Activated CD8-positive, alpha-beta memory T cell treated with anti-CD3 and anti-CD28 coated beads for 36 hours (primary cell): ENCODE measurements at regions not wholly inside any gene's neighbourhood (a gene's known extent, or its start where the extent isn't known, plus 50 kb on each side); places are given as distances from the start of the nearest gene placed in this dataset.

ENCODE experiments used
- CTCF ChIA-PET: fragments of 350-600 bp; sonication (Branson Sonifier 250); formaldehyde crosslinking; loops from one replicate; lab custom pipeline; 2021; ENCODE audit warnings: antibody characterized with exemption; lab: Charles Lee
- POLR2A ChIA-PET: fragments of 350-600 bp; sonication (Branson Sonifier 250); formaldehyde crosslinking; loops from one replicate; lab custom pipeline; 2021; ENCODE audit warnings: antibody characterized with exemption; lab: Charles Lee

DNA sequence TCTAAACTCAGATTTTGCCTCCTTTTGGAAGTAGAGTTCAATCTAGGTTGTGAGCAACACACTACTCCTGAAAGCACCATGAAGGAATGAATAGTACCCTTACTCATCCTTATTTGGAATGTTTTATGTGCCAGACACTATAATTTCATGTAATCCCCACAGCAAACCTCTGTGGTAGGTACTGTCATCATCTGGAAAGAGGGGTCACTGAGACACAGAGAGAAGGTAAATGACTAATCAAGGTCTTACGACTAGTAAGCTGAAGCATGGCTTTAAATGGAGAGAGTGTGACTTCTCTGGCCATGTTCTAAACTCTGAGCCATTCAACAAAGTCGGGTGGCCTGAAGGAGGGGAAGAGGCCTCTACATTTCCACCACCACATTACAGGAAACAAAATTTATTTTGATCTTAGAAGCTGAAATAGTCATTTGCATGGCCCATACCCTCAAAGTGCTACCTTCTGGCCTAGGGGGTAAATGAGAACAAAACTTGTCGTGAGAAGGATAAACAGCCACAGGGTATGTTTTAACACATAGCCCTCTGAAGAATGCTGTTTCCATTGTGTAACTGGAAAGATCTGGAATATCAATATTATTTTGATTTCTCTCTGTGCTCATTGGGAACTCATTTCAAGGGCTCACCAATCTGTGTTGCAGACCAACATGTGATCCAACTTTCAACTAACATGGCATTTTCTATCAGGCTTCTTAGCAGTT is 180.8 kb upstream of the RFC3 start:
- ChIA-PET POLR2A (no interaction called here), CTCF (interaction anchor here (1.5 kb wide), 1 partner anchor 41 kb away, joined by 5 read pairs; no protein-coding TSS in a partner anchor)

DNA sequence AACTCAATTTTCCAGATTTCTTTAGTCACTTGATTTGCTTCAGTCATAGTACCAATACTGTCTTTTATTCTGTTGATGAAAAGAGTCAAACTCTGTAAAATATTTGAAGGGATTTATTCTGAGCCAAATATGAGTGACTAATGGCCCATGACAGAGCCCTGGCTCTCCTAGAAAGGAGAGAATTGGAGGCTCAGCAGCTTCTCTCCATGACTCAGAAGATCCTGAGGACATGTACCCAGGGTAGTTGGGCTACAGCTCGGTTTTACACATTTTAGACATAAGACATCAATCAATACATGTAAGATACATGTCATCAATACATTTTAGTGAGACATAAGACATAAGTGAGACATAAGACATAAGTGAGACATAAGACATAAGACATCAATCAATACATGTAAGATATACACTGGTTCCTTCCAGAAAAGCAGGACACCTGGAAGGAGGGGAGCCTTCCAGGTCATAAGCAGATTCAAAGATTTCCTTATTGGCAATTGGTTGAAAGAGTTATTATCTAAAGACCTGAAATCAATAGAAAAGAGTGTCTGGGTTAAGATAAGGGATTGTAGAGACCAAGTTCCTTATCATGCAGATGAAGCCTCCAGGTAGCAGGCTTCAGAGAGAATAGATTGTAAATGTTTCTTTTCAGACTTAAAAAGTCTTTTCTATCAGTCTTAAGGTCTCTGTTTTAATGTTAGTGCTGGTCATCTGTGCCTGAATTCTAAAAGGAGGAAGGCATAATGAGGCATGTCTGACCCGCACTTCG is 179.8 kb upstream of the RFC3 start:
- POLR2A ChIA-PET = interaction anchor here (0.5 kb wide), 1 partner anchor 40 kb away, joined by 5 read pairs; no protein-coding TSS in a partner anchor
- CTCF ChIA-PET = interaction anchor here (1.5 kb wide), 1 partner anchor 40 kb away, joined by 5 read pairs; no protein-coding TSS in a partner anchor

GRCh38 chr13:33639158-33639557 is 178.8 kb upstream of the RFC3 start:
- ChIA-PET POLR2A (no interaction called here), CTCF (no interaction called here)

DNA sequence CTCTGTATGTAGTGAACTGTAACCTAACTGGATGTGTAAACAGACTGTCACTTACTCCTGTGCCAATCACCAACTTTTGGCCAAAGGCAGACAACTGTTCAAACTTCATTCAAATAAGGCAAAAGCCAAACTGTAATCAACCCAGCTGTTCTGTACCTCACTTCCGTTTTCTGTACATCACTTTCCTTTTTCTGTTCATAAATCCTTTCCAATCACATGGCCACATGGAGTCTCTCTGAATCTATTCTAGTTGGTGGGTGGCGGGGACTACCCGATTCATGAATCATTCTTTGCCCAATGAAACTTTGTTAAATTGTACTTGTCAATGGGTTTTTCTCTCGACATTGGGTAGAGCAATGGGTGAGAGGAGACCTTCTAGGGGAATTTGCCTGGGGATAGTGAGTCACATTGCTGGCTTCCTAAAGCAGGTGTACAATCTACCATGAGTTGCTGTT is 178.3 kb upstream of the RFC3 start:
- CTCF ChIA-PET = interaction anchor here (0.9 kb wide), 1 partner anchor 12 kb away, joined by 3 read pairs; no protein-coding TSS in a partner anchor
- POLR2A ChIA-PET = interaction anchor here (0.8 kb wide), 1 partner anchor 40 kb away, joined by 3 read pairs; no protein-coding TSS in a partner anchor

DNA sequence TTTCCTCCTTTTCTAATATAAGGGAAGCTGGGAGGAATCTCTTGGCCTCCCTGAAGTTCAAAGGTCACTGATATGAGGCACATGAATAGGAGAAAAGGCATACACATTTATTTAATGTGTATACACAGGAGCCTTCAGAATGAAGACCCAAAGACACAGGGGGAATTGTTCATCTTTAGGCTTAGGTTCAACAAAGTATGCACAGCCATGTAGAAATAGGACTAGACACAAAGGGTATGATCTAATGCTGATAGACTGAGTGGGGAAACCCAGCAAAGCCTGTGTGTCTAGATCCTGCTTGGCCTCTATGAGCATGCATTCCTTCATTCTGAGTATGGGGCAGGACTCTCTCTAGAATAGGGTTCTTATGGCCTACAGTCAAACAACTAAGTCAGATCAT is 177.1 kb upstream of the RFC3 start:
- POLR2A ChIA-PET = no interaction called here

DNA sequence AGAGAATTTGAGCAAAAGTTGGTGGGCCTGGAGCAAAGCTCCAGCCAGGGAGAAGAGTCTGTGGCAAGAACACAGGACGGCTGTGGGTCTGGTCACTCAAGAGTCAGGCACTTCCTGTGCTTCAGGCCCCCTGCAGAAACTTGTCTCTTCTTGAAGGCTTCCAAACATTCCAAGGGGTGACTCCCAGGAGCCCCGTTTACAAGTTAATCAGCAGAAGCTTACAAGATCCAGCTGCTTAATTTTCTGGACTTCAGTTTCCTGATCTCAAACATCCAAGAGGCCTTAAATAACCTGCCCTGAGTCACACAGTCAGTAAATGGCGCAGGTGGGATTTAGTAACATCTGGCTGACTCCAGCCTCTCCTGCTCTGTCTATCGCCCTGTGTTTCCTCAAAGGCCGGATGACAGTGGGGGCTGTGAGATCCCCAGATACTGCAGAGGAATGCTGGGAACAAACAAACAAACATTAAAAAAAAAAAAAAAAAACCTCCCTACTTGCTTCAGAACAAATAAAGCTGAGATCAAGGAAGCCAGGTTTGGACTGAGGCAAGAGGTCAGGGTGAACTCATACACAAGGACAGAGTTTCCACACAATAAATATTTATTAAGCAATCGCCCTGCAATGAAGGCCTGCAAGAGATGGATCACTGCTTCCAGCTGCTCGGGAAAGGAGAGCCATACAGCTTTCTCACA is 175.4 kb upstream of the RFC3 start:
- ChIA-PET POLR2A (interaction anchor here (0.6 kb wide), 1 partner anchor 30 kb away, joined by 3 read pairs; no protein-coding TSS in a partner anchor), CTCF (interaction anchor here (0.7 kb wide), 1 partner anchor 80 kb away, joined by 3 read pairs; no protein-coding TSS in a partner anchor)

More for the DNA sequence above, 177.1 kb upstream of the RFC3 start:
- CTCF ChIA-PET = interaction anchor here (1.0 to 1.1 kb wide), 2 partner anchors 27 to 38 kb away, joined by 3 to 4 read pairs; no protein-coding TSS in a partner anchor

- CTCF ChIA-PET = no interaction called here
- POLR2A ChIA-PET = no interaction called here
Observed at GRCh38 chr13:33644581-33645543, 173.1 kb upstream of the RFC3 start.

DNA sequence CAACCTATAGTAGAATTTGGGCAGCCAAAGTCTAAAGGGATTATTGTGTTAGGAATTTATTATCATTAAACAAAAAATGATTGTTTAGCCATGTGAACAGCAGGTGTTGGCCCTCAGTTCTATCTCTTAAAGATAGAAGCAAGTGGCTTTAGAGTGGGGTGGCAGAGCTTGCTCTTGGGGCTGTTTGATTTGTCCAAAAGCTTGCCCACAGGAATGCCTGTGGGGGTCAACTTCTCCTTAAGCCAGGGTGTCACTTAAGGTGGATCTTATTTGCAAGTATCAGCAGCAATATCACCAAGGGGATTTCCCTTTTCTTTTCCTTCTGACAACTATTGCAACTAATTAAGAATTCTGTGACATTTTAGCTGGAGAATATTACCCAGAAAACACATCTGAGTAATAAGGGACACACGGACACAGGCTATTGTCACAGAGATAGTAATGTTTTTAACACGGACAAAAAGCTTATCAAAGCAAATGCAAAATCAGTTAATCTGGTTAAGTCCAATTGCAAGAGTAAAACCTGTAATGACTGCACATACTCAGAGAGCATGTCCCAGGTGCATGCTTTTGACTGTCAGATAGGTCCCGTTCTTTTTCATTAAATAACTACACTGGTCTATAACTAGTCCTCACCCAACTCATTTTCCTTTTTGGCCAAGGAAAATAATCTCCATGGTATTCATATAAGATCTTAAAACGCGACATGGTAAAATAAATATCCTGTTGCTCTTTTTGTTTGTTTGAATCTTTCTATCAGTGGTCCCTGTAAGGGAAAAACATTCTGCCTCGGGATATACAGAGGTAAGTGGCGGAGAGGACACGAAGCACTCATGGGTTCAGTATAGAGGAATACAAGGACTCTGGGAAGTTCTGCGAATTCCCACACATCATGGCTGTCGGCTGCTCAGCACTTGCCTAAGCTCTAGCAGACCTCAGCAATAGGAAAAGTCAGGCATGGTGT is 172.1 kb upstream of the RFC3 start:
- ChIA-PET CTCF (no interaction called here), POLR2A (no interaction called here)

- POLR2A ChIA-PET = no interaction called here
- CTCF ChIA-PET = no interaction called here
Observed at GRCh38 chr13:33649212-33649878, 168.6 kb upstream of the RFC3 start.

DNA sequence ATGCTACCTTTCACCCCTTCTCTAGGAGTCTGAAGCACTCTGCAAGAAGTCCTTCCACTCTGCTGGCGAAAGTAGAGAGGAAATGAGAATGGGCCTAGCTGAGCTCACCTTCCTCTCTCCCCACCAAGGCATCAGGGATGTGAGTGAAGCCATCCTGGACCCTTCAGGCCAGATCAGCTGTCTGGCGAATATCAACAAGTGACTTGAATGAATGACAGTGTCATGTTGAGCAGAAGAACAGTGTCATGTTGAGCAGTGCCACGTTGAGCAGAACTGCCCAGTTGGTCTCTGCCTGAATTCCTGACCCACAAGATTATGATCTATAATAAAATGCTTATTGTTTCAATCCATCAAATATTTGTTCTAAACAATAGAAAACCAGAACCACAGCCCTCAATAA is 166.2 kb upstream of the RFC3 start:
- POLR2A ChIA-PET = no interaction called here
- CTCF ChIA-PET = interaction anchor here (1.5 to 1.7 kb wide), 2 partner anchors 12 kb away, joined by 3 to 5 read pairs; no protein-coding TSS in a partner anchor

GRCh38 chr13:33657274-33657673 is 160.7 kb upstream of the RFC3 start:
- ChIA-PET CTCF (no interaction called here), POLR2A (interaction anchor here (0.6 kb wide), 1 partner anchor 743 kb away, joined by 9 read pairs; no protein-coding TSS in a partner anchor)

GRCh38 chr13:33659466-33659865 is 158.5 kb upstream of the RFC3 start:
- ChIA-PET CTCF (no interaction called here), POLR2A (no interaction called here)

DNA sequence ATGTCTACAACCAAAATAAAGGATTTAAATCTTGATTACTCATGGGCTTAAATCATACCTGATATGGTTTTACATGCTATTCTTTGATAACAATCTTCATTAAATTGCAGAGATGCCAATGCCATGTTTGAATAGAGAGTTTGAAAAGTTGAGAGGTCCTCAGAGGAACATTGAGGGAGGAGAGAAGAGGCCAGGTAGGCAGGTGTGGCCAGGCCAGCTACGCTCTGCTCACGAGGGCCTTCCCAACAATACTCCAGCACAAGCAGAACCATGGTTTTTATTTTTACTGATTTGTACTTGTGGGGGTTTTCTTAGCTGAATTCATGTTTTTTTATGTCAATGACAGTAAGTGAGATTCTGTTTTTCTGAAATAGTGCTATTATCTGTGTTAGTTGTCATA is 158.1 kb upstream of the RFC3 start:
- CTCF ChIA-PET = no interaction called here
- POLR2A ChIA-PET = no interaction called here

- POLR2A ChIA-PET = no interaction called here
- CTCF ChIA-PET = no interaction called here
Observed at GRCh38 chr13:33662392-33662791, 155.6 kb upstream of the RFC3 start.

GRCh38 chr13:33665626-33666175 is 152.2 kb upstream of the RFC3 start:
- ChIA-PET CTCF (interaction anchor here (0.9 kb wide), 1 partner anchor 32 kb away, joined by 3 read pairs; no protein-coding TSS in a partner anchor), POLR2A (no interaction called here)

DNA sequence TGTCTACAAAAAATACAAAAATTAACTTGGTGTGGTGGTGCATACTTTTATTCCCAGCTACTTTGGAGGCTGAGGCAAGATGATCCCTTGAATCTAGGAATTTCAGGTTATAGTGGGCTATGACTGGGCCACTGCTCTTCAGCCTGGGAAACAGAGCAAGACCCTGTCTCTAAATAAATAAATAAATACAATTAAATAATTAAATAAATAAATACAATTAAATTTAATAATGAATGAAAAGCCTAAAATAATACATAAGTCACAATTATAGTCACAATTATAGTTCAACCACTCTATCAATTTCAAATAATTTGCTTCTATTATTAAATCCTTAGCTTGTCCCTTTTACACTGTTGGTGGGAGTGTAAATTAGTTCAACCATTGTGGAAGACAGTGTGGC is 146.4 kb upstream of the RFC3 start:
- CTCF ChIA-PET = no interaction called here
- POLR2A ChIA-PET = no interaction called here
